NT2/D1 (cell line): ENCODE measurements at regions not wholly inside any gene's neighbourhood (a gene's known extent, or its start where the extent isn't known, plus 50 kb on each side); places are given as distances from the start of the nearest gene placed in this dataset.

ENCODE experiments used
- YY1 ChIP-seq: IDR thresholded peaks from 2 replicates; pipeline ENCODE4 v1.6.1; 2011; ENCODE audit not compliant: insufficient read length, insufficient read depth
- ZNF274 ChIP-seq: IDR thresholded peaks from 2 replicates; pipeline ENCODE4 v1.6.1; 2011; ENCODE audit warnings: mild to moderate bottlenecking, low read depth, low read length

DNA sequence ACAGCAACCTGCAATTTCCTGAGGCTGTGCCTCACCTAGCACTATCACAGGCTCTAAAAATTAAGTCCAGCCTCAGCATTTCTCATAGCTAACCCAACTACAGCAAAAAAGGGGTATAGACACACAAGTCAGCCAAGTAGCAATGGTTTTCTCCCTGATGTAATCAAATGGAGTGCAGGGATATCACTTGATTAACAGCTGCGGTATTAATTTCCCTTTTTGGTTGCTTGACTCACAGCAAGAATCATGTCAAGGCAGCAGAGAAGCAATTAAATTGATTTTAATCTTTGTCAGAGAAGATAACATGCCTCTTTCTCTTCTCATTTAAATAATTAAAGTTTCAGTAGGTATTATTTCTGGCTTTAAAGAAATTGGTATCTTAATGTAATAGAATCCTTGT, 278.9 kb downstream of the RWDD3 start:
- TF ChIP-seq ZNF274 = no peak
- no peak for TF ChIP-seq YY1
